Hepatocyte (in vitro differentiated cells): ENCODE measurements at regions not wholly inside any gene's neighbourhood (a gene's known extent, or its start where the extent isn't known, plus 50 kb on each side); places are given as distances from the start of the nearest gene placed in this dataset.

Source experiments
- EZH2 ChIP-seq: fragments of 200-600 bp; sonication (generic); IDR thresholded peaks from 2 replicates; pipeline ENCODE4 v1.6.1; 2016; ENCODE audit warnings: antibody characterized with exemption, mild to moderate bottlenecking, borderline replicate concordance
- EZH2phosphoT487 ChIP-seq: fragments of 200-600 bp; sonication (generic); IDR thresholded peaks from one replicate; pipeline ENCODE4 v1.6.1; 2018; ENCODE audit warnings: antibody characterized with exemption, mild to moderate bottlenecking, low read depth, moderate library complexity; ENCODE audit not compliant: unreplicated experiment, severe bottlenecking
- TF ChIP-seq, protein P1 (sequence below): fragments of 200-600 bp; sonication (generic); IDR thresholded peaks from 2 replicates; pipeline ENCODE4 v1.5.1; 2016; ENCODE audit warnings: antibody characterized with exemption, mild to moderate bottlenecking; ENCODE audit not compliant: poor library complexity

DNA sequence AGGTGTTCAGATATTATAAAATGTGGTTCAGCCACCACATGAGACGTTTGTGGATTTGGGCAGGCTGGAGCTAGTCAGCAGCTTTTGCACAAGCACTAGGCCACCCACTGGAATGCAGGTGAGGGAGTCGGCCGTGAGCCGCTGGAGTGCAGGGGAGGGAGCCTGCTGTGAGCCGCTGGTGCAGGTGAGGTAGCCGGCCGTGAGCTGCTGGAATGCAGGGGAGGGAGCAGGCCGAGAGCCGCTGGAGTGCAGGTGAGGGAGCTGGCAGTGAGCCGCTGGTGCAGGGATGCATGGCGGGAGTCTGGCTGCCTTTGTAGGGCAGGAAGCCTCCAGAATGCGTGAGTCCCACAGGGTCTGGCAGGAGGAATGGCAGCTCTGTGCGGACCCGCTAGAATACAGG, 1907.6 kb upstream of the DEFB115 start:
- TF ChIP-seq, protein P1, sequence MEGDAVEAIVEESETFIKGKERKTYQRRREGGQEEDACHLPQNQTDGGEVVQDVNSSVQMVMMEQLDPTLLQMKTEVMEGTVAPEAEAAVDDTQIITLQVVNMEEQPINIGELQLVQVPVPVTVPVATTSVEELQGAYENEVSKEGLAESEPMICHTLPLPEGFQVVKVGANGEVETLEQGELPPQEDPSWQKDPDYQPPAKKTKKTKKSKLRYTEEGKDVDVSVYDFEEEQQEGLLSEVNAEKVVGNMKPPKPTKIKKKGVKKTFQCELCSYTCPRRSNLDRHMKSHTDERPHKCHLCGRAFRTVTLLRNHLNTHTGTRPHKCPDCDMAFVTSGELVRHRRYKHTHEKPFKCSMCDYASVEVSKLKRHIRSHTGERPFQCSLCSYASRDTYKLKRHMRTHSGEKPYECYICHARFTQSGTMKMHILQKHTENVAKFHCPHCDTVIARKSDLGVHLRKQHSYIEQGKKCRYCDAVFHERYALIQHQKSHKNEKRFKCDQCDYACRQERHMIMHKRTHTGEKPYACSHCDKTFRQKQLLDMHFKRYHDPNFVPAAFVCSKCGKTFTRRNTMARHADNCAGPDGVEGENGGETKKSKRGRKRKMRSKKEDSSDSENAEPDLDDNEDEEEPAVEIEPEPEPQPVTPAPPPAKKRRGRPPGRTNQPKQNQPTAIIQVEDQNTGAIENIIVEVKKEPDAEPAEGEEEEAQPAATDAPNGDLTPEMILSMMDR: no peak
- no peak for TF ChIP-seq EZH2phosphoT487
- TF ChIP-seq EZH2: no peak
